Activated CD8-positive, alpha-beta T cell treated with anti-CD3 and anti-CD28 coated beads for 36 hours (primary cell): ENCODE measurements at regions not wholly inside any gene's neighbourhood (a gene's known extent, or its start where the extent isn't known, plus 50 kb on each side); places are given as distances from the start of the nearest gene placed in this dataset.

Experiments used
- ATAC-seq: fragments of 200-7000 bp; cut with Tn5 transposase; one replicate; pipeline ENCODE4 v1.10.0; 2021; ENCODE audit warnings: mild to moderate bottlenecking, moderate library complexity
- CTCF ChIA-PET: fragments of 350-600 bp; sonication (Branson Sonifier 250); formaldehyde crosslinking; loops from one replicate; lab custom pipeline; 2021; ENCODE audit warnings: antibody characterized with exemption; lab: Charles Lee
- POLR2A ChIA-PET: fragments of 350-600 bp; sonication (Branson Sonifier 250); formaldehyde crosslinking; loops from one replicate; lab custom pipeline; 2021; ENCODE audit warnings: antibody characterized with exemption; lab: Charles Lee
- DNase-seq: peaks from one replicate; pipeline ENCODE4 v3.0.0-alpha.2; 2020
- H3K27ac Mint-ChIP-seq: one replicate; pipeline ENCODE4 v1.8.0; 2021; ENCODE audit warnings: mild to moderate bottlenecking, mixed read lengths
- H3K27me3 Mint-ChIP-seq: one replicate; pipeline ENCODE4 v1.8.0; 2021; ENCODE audit warnings: mixed read lengths
- H3K36me3 Mint-ChIP-seq: one replicate; pipeline ENCODE4 v1.8.0; 2021; ENCODE audit warnings: low read depth, mixed read lengths
- H3K4me1 Mint-ChIP-seq: one replicate; pipeline ENCODE4 v1.8.0; 2021; ENCODE audit warnings: low read depth, mixed read lengths
- H3K4me3 Mint-ChIP-seq: one replicate; pipeline ENCODE4 v1.8.0; 2021; ENCODE audit warnings: mild to moderate bottlenecking, moderate library complexity, mixed read lengths
- H3K9me3 Mint-ChIP-seq: one replicate; pipeline ENCODE4 v1.8.0; 2021; ENCODE audit warnings: mixed read lengths
- CTCF ChIP-seq: fragments of 200-600 bp; IDR thresholded peaks from one replicate; pipeline ENCODE4 v1.8.0; 2022; ENCODE audit warnings: antibody characterized with exemption, mild to moderate bottlenecking
- intact Hi-C: fragments of 100-400 bp; cut with micrococcal nuclease; formaldehyde crosslinking; loops from one replicate; pipeline ENCODE4 v1.10.0; 2022

- no peak for TF ChIP-seq CTCF
- ChIA-PET CTCF (no interaction called here), POLR2A (no interaction called here)
- DNase-seq (no peak), ATAC-seq (no peak)
- H3K4me1 Mint-ChIP-seq, result no peaks in the 10 kb centered on the region
- H3K27ac Mint-ChIP-seq, result no peak overlapping the region
- no peaks in the 10 kb centered on the region for H3K36me3 Mint-ChIP-seq
- no peak overlapping the region for H3K4me3 Mint-ChIP-seq
- intact Hi-C loops, result no loop called here
- H3K27me3 Mint-ChIP-seq, result peaks cover 4% of the 10 kb centered on the region
- H3K9me3 Mint-ChIP-seq, result peaks cover 4% of the 10 kb centered on the region
Observed at GRCh38 chr3:144151983-144152382, 180.4 kb downstream of the DIPK2A start.

GRCh38 chr3:144160627-144161026, 189.0 kb downstream of the DIPK2A start:
- H3K27ac Mint-ChIP-seq, result no peak overlapping the region
- no peak overlapping the region for H3K4me3 Mint-ChIP-seq
- peaks cover 12% of the 10 kb centered on the region for H3K9me3 Mint-ChIP-seq
- TF ChIP-seq CTCF, result no peak
- intact Hi-C loops, result no loop called here
- CTCF ChIA-PET, result no interaction called here
- H3K4me1 Mint-ChIP-seq, result no peaks in the 10 kb centered on the region
- POLR2A ChIA-PET, result no interaction called here
- no peaks in the 10 kb centered on the region for H3K36me3 Mint-ChIP-seq
- ATAC-seq, result no peak
- peaks cover 9% of the 10 kb centered on the region for H3K27me3 Mint-ChIP-seq
- DNase-seq, result no peak

GRCh38 chr3:144162042-144162441, 190.4 kb downstream of the DIPK2A start:
- Mint-ChIP-seq H3K36me3 (no peaks in the 10 kb centered on the region), H3K9me3 (peaks cover 9% of the 10 kb centered on the region), H3K27me3 (peaks cover 9% of the 10 kb centered on the region), H3K4me3 (no peak overlapping the region), H3K27ac (no peak overlapping the region), H3K4me1 (no peaks in the 10 kb centered on the region)
- no peak for TF ChIP-seq CTCF
- intact Hi-C loops, result no loop called here
- ChIA-PET CTCF (no interaction called here), POLR2A (no interaction called here)
- DNase-seq (no peak), ATAC-seq (no peak)

DNA sequence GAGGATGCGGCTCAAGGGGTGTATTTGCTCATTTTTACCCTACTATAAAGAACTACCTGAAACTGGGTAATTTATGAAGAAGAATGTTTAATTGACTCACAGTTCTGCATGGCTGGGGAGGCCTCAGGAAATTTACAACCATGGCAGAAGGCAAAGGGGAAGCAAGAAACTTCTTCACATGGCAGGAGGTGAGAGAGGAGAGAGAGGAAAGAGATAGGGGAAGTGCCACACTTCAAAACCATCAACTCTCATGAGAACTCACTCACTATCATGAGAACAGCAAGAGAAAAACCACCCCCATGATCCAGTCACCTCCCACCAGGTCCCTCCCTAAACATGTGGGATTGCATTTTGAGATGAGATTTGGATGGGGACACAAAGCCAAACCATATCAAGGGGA, 192.7 kb downstream of the DIPK2A start:
- H3K36me3 Mint-ChIP-seq, result no peaks in the 10 kb centered on the region
- ATAC-seq (no peak), DNase-seq (no peak)
- peaks cover 6% of the 10 kb centered on the region for H3K9me3 Mint-ChIP-seq
- no peak overlapping the region for H3K4me3 Mint-ChIP-seq
- no peak for TF ChIP-seq CTCF
- CTCF ChIA-PET, result no interaction called here
- H3K4me1 Mint-ChIP-seq, result no peaks in the 10 kb centered on the region
- POLR2A ChIA-PET, result no interaction called here
- no peak overlapping the region for H3K27ac Mint-ChIP-seq
- intact Hi-C loops, result no loop called here
- peaks cover 9% of the 10 kb centered on the region for H3K27me3 Mint-ChIP-seq

DNA sequence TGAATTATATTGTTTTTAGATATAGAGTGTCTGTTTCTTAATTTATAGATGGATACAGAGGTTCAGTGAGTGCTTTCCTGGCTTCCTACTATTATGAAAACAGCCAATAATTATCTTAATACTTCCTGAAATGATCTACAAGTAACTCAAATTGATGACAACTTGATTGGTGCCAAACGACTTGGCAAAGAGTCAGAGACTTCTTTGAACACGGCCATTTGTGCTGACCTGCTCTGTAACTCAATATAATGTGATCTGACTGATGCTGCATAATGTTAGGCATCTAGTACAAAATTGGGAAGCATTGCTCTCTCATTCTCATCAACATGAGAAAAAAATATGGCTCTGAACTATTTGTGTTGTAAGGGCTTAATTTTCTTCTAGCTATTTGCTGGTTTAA, 193.9 kb downstream of the DIPK2A start:
- no peak for DNase-seq
- Mint-ChIP-seq H3K27ac (no peak overlapping the region), H3K9me3 (no peaks in the 10 kb centered on the region), H3K27me3 (peaks cover 9% of the 10 kb centered on the region), H3K36me3 (no peaks in the 10 kb centered on the region), H3K4me3 (no peak overlapping the region), H3K4me1 (no peaks in the 10 kb centered on the region)
- ChIA-PET POLR2A (no interaction called here), CTCF (no interaction called here)
- intact Hi-C loops, result no loop called here
- no peak for ATAC-seq
- TF ChIP-seq CTCF, result no peak
